Neuronal stem cell (in vitro differentiated cells): ENCODE measurements at regions not wholly inside any gene's neighbourhood (a gene's known extent, or its start where the extent isn't known, plus 50 kb on each side); places are given as distances from the start of the nearest gene placed in this dataset.

Experiments
- DNase-seq: peaks from one replicate; pipeline ENCODE4 v3.0.0-alpha.2; 2013; ENCODE audit warnings: low spot score
- H2AFZ ChIP-seq: one replicate; pipeline ENCODE4 v1.6.1; 2013; ENCODE audit warnings: mild to moderate bottlenecking, low read length, inconsistent platforms
- H2AK5ac ChIP-seq: 2 replicates; pipeline ENCODE4 v1.6.1; 2013; ENCODE audit warnings: low read depth, mild to moderate bottlenecking, inconsistent platforms, low read length, moderate library complexity, mixed read lengths
- H2BK120ac ChIP-seq: 2 replicates; pipeline ENCODE4 v1.6.1; 2013; ENCODE audit warnings: low read depth, mild to moderate bottlenecking, inconsistent platforms, low read length, moderate library complexity, mixed read lengths
- H2BK12ac ChIP-seq: one replicate; pipeline ENCODE4 v1.6.1; 2013; ENCODE audit warnings: low read length, inconsistent platforms
- H2BK15ac ChIP-seq: 2 replicates; pipeline ENCODE4 v1.6.1; 2013; ENCODE audit warnings: mild to moderate bottlenecking, low read length, inconsistent platforms, mixed read lengths
- H2BK5ac ChIP-seq: one replicate; pipeline ENCODE4 v1.6.1; 2013; ENCODE audit warnings: inconsistent platforms, mild to moderate bottlenecking, low read length, moderate library complexity
- H3K14ac ChIP-seq: one replicate; pipeline ENCODE4 v1.6.1; 2013; ENCODE audit warnings: low read length, inconsistent platforms
- H3K18ac ChIP-seq: 2 replicates; pipeline ENCODE4 v1.6.1; 2013; ENCODE audit warnings: low read length, inconsistent platforms
- H3K23ac ChIP-seq: 2 replicates; pipeline ENCODE4 v1.6.1; 2013; ENCODE audit warnings: low read depth, mild to moderate bottlenecking, mixed read lengths, low read length, inconsistent platforms; ENCODE audit not compliant: poor library complexity
- H3K27ac ChIP-seq: replicated peaks from 3 replicates; pipeline ENCODE4 v1.5.1; 2013; ENCODE audit warnings: low read length, inconsistent platforms
- H3K27me3 ChIP-seq, 3 experiments: 2 replicates each; pipeline ENCODE4 v1.6.1; 2013; ENCODE audit warnings: low read length in 3 of 3, mild to moderate bottlenecking in 2 of 3, inconsistent platforms in 1 of 3, low read depth in 1 of 3, mixed read lengths in 1 of 3, moderate library complexity in 1 of 3; ENCODE audit not compliant: control insufficient read depth in 3 of 3, insufficient read depth in 3 of 3
- H3K36me3 ChIP-seq, 2 donors: replicated peaks in 1 of 2; 2 replicates each; pipeline ENCODE4 v1.6.1; 2013; ENCODE audit warnings: low read length in 2 of 2; ENCODE audit not compliant: control insufficient read depth in 2 of 2, insufficient read depth in 2 of 2
- H3K4ac ChIP-seq: 2 replicates; pipeline ENCODE4 v1.6.1; 2013; ENCODE audit warnings: inconsistent platforms, mild to moderate bottlenecking, low read length, moderate library complexity
- H3K4me1 ChIP-seq, 2 donors: 1 replicate in 1 of 2; 2 replicates in 1 of 2; pipeline ENCODE4 v1.6.1; 2013; ENCODE audit warnings: low read length in 2 of 2, low read depth in 1 of 2; ENCODE audit not compliant: control insufficient read depth in 2 of 2, insufficient read depth in 1 of 2
- H3K4me2 ChIP-seq: one replicate; pipeline ENCODE4 v1.6.1; 2013; ENCODE audit warnings: mild to moderate bottlenecking, low read length, inconsistent platforms; ENCODE audit not compliant: insufficient read depth, poor library complexity, severe bottlenecking
- H3K4me3 ChIP-seq, 2 donors: 2 replicates each; pipeline ENCODE4 v1.5.1; 2013; ENCODE audit warnings: low read length in 2 of 2, mild to moderate bottlenecking in 2 of 2, inconsistent platforms in 1 of 2, moderate library complexity in 1 of 2
- H3K79me1 ChIP-seq: one replicate; pipeline ENCODE4 v1.6.1; 2013; ENCODE audit warnings: low read depth, mild to moderate bottlenecking, inconsistent platforms, low read length, moderate library complexity
- H3K9ac ChIP-seq: one replicate; pipeline ENCODE4 v1.6.1; 2013; ENCODE audit warnings: mild to moderate bottlenecking, low read depth, low read length, inconsistent platforms; ENCODE audit not compliant: poor library complexity
- H3K9me3 ChIP-seq, 2 donors: replicated peaks in 1 of 2; 2 replicates each; pipeline versions ENCODE3 to v1.6.1; 2013; ENCODE audit warnings: low read length in 2 of 2, mild to moderate bottlenecking in 2 of 2, inconsistent platforms in 1 of 2, low read depth in 1 of 2, mixed read lengths in 1 of 2, moderate library complexity in 1 of 2; ENCODE audit not compliant: control insufficient read depth in 2 of 2, insufficient read depth in 1 of 2
- H4K8ac ChIP-seq: one replicate; pipeline ENCODE4 v1.6.1; 2013; ENCODE audit warnings: low read depth, mild to moderate bottlenecking, inconsistent platforms, low read length, moderate library complexity
- H4K91ac ChIP-seq: one replicate; pipeline ENCODE4 v1.6.1; 2013; ENCODE audit warnings: low read length, low read depth, mild to moderate bottlenecking, inconsistent platforms; ENCODE audit not compliant: poor library complexity
- WGBS, 2 donors: extraction: QIAGEN DNeasy Blood & Tissue Kit; methylation state at CpG; one replicate each; pipeline ENCODE4 v1.1.7; 2013; ENCODE audit warnings: missing lambda C conversion rate in 2 of 2, mixed read lengths in 1 of 2; ENCODE audit not compliant: insufficient read length in 2 of 2, insufficient replicate concordance in 1 of 2; ENCODE audit errors: extremely low coverage in 2 of 2; 5-methylcytosine and 5-hydroxymethylcytosine counted together

DNA sequence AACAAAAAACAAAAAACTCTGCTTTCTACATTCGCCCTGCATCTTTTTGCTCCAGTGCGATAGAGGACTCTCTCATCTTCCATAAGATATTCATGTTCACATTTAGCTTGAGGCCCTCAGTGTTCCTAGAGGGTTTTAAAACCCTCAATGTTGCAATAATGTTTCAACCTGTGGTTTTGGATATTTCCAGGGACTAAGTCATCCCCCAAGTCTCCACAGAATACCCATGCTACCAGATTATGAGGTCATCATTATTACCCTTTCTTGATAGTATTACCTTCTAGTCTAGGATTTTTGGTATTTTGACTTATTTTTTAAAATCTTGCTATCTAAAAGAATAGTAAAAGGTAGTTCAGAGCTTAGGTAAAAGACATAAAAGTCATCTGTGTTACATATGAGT lies 480.5 kb upstream of the ID4 start:
- no peak overlapping the region for H3K4ac ChIP-seq
- no peak overlapping the region for H2BK12ac ChIP-seq

GRCh38 chr6:19362396-19362795 lies 474.8 kb upstream of the ID4 start:
- WGBS, 2 donors: no CpG with 5 or more reads among the region's 8 CpGs
- H3K4me1 ChIP-seq: no peaks in the 10 kb centered on the region
- no peak overlapping the region for H3K9ac ChIP-seq
- no peaks in the 10 kb centered on the region for H3K79me1 ChIP-seq
- no peak overlapping the region for H2AK5ac ChIP-seq
- H2AFZ ChIP-seq: no peak overlapping the region
- no peak overlapping the region for H3K27ac ChIP-seq
- H3K4me3 ChIP-seq: no peak overlapping the region
- no peak overlapping the region for H2BK12ac ChIP-seq
- no peak overlapping the region for H3K14ac ChIP-seq
- H3K23ac ChIP-seq: no peak overlapping the region
- H3K4me2 ChIP-seq: no peak overlapping the region
- no peaks in the 10 kb centered on the region for H3K36me3 ChIP-seq
- H2BK15ac ChIP-seq: no peak overlapping the region
- H4K8ac ChIP-seq: no peak overlapping the region
- no peaks in the 10 kb centered on the region for H3K9me3 ChIP-seq
- H2BK120ac ChIP-seq: no peak overlapping the region
- no peak overlapping the region for H2BK5ac ChIP-seq
- no peaks in the 10 kb centered on the region for H3K27me3 ChIP-seq
- no peak overlapping the region for H4K91ac ChIP-seq
- no peak overlapping the region for H3K18ac ChIP-seq
- no peak for DNase-seq
- no peak overlapping the region for H3K4ac ChIP-seq

More for the DNA sequence above, 480.5 kb upstream of the ID4 start:
- Histone ChIP-seq H4K8ac (no peak overlapping the region), H2BK120ac (no peak overlapping the region), H3K9ac (no peak overlapping the region), H3K27ac (no peak overlapping the region), H2AK5ac (no peak overlapping the region), H2BK5ac (no peak overlapping the region), H3K9me3 (no peaks in the 10 kb centered on the region), H3K23ac (no peak overlapping the region), H3K79me1 (no peaks in the 10 kb centered on the region), H3K27me3 (no peaks in the 10 kb centered on the region), H3K18ac (no peak overlapping the region), H3K4me2 (no peak overlapping the region), H3K14ac (no peak overlapping the region), H3K4me3 (no peak overlapping the region), H2BK15ac (no peak overlapping the region), H3K36me3 (no peaks in the 10 kb centered on the region), H4K91ac (no peak overlapping the region), H2AFZ (no peak overlapping the region), H3K4me1 (no peaks in the 10 kb centered on the region)
- DNase-seq: no peak
- no CpG with 5 or more reads among the region's 2 CpGs for WGBS, 2 donors

- no CpG with 5 or more reads among the region's 1 CpG for WGBS, 2 donors
- H3K18ac ChIP-seq: no peak overlapping the region
Measured at GRCh38 chr6:19368511-19368910, 468.7 kb upstream of the ID4 start.

DNA sequence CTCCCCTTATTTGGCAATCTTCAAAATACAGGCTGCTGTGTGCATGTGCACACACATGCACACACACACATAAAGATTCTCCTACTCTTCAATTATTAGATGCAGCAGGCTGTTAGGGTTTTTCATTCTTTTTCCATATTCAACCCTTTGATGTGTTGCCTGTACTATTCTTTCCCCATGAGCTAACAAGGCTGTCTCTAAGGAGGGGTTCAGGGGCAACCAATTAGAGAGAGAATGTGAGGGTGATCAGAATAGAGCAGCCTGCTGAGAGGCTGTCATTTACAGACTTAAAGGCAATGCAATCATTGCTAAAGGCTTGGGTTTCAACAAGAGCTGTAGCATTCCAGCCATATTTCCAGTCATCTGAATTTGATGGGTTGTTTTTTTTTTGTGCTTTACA lies 467.4 kb upstream of the ID4 start:
- DNase-seq: peak; percentile 54
- H3K27ac ChIP-seq: peak overlapping the region; percentile 70
- H2BK5ac ChIP-seq: no peak overlapping the region

More at GRCh38 chr6:19368511-19368910, 468.7 kb upstream of the ID4 start:
- H3K27ac ChIP-seq: no peak overlapping the region
- no peak overlapping the region for H3K23ac ChIP-seq
- no peak overlapping the region for H2BK5ac ChIP-seq
- peaks cover 0 to 3% of the 10 kb centered on the region in 2 donors for H3K9me3 ChIP-seq
- no peak overlapping the region for H2BK15ac ChIP-seq
- H3K79me1 ChIP-seq: no peaks in the 10 kb centered on the region
- H3K4ac ChIP-seq: no peak overlapping the region
- no peak for DNase-seq
- H2BK120ac ChIP-seq: no peak overlapping the region
- H3K9ac ChIP-seq: no peak overlapping the region
- H2AFZ ChIP-seq: no peak overlapping the region
- H2BK12ac ChIP-seq: no peak overlapping the region
- H3K4me1 ChIP-seq: peaks cover 6 to 24% of the 10 kb centered on the region in 2 donors
- H3K27me3 ChIP-seq: no peaks in the 10 kb centered on the region
- H2AK5ac ChIP-seq: no peak overlapping the region
- no peak overlapping the region for H3K14ac ChIP-seq
- no peaks in the 10 kb centered on the region for H3K36me3 ChIP-seq
- no peak overlapping the region for H3K4me2 ChIP-seq
- H4K8ac ChIP-seq: no peak overlapping the region
- H3K4me3 ChIP-seq: no peak overlapping the region
- H4K91ac ChIP-seq: no peak overlapping the region

More for the DNA sequence above, 467.4 kb upstream of the ID4 start:
- H3K4me3 ChIP-seq: no peak overlapping the region
- H3K23ac ChIP-seq: no peak overlapping the region
- H3K36me3 ChIP-seq: no peaks in the 10 kb centered on the region
- H3K27me3 ChIP-seq: no peaks in the 10 kb centered on the region
- peak overlapping the region; percentile 12 for H3K4me2 ChIP-seq
- H3K9ac ChIP-seq: no peak overlapping the region
- H4K8ac ChIP-seq: no peak overlapping the region
- peaks cover 0 to 3% of the 10 kb centered on the region in 2 donors for H3K9me3 ChIP-seq
- no peak overlapping the region for H2BK12ac ChIP-seq
- H3K4ac ChIP-seq: no peak overlapping the region
- no peak overlapping the region for H2AK5ac ChIP-seq
- H2BK120ac ChIP-seq: no peak overlapping the region
- no peak overlapping the region for H3K14ac ChIP-seq
- H3K79me1 ChIP-seq: no peaks in the 10 kb centered on the region
- no peak overlapping the region for H2AFZ ChIP-seq
- H3K18ac ChIP-seq: no peak overlapping the region
- peaks cover 6 to 24% of the 10 kb centered on the region in 2 donors for H3K4me1 ChIP-seq
- no peak overlapping the region for H4K91ac ChIP-seq
- no peak overlapping the region for H2BK15ac ChIP-seq
